HEK293 (cell line): ENCODE measurements at regions not wholly inside any gene's neighbourhood (a gene's known extent, or its start where the extent isn't known, plus 50 kb on each side); places are given as distances from the start of the nearest gene placed in this dataset.

Source experiments
- CTCF ChIA-PET: fragments of 350-600 bp; formaldehyde crosslinking; extraction: SDS; loops from one replicate; lab custom pipeline; 2021; ENCODE audit warnings: antibody characterized with exemption; lab: Yijun Ruan, JAX
- POLR2A ChIA-PET: fragments of 300-600 bp; formaldehyde crosslinking; extraction: SDS; loops from one replicate; lab custom pipeline; 2020; ENCODE audit warnings: antibody characterized with exemption, inconsistent platforms; lab: Yijun Ruan, JAX
- H3K27ac ChIP-seq: fragments of 200-500 bp; sonication (Bioruptor generic); 2 replicates; pipeline ENCODE4 v1.5.1; 2014; ENCODE audit warnings: low read depth, low read length, control low read depth, inconsistent platforms; ENCODE audit errors: extremely low read depth
- H3K36me3 ChIP-seq, 2 experiments: fragments of 200-500 bp in 1 of 2; sonication (Bioruptor generic) in 1 of 2; 1 replicate in 1 of 2; 2 replicates in 1 of 2; pipeline ENCODE4 v1.5.1; 2014 to 2017; ENCODE audit warnings: inconsistent platforms in 2 of 2, low read length in 2 of 2; ENCODE audit not compliant: control insufficient read depth in 2 of 2, insufficient read depth in 1 of 2
- H3K4me1 ChIP-seq: fragments of 200-500 bp; sonication (Bioruptor generic); 2 replicates; pipeline ENCODE4 v1.5.1; 2014; ENCODE audit warnings: mild to moderate bottlenecking, low read length, inconsistent platforms; ENCODE audit not compliant: control insufficient read depth, insufficient read depth
- H3K4me3 ChIP-seq: 2 replicates; pipeline ENCODE4 v1.5.1; 2011; ENCODE audit warnings: low read depth, mild to moderate bottlenecking, control low read depth, low read length, moderate library complexity
- H3K9me3 ChIP-seq: fragments of 200-500 bp; sonication (Bioruptor generic); 2 replicates; pipeline ENCODE4 v1.5.1; 2014; ENCODE audit warnings: low read depth, low read length, inconsistent platforms; ENCODE audit not compliant: control insufficient read depth, insufficient read depth
- GLI4 ChIP-seq: fragments of 450-650 bp; formaldehyde crosslinking; IDR thresholded peaks from 2 replicates; pipeline ENCODE4 v1.5.1; 2016; ENCODE audit warnings: missing biosample characterization, missing genetic modification characterization
- GLIS2 ChIP-seq: fragments of 450-650 bp; formaldehyde crosslinking; IDR thresholded peaks from 2 replicates; pipeline ENCODE4 v1.5.1; 2016; ENCODE audit warnings: missing biosample characterization, missing genetic modification characterization
- IKZF3 ChIP-seq: fragments of 450-650 bp; IDR thresholded peaks from 2 replicates; pipeline ENCODE4 v1.5.0; 2018; ENCODE audit warnings: missing biosample characterization, mild to moderate bottlenecking, missing genetic modification characterization, moderate library complexity
- MYNN ChIP-seq: fragments of 450-650 bp; formaldehyde crosslinking; IDR thresholded peaks from 2 replicates; pipeline ENCODE4 v1.5.1; 2016; ENCODE audit warnings: missing biosample characterization, missing genetic modification characterization, borderline replicate concordance
- OVOL3 ChIP-seq: fragments of 450-650 bp; formaldehyde crosslinking; IDR thresholded peaks from 2 replicates; pipeline ENCODE4 v1.5.1; 2016; ENCODE audit warnings: missing biosample characterization, missing genetic modification characterization
- SP7 ChIP-seq: fragments of 450-650 bp; formaldehyde crosslinking; IDR thresholded peaks from 2 replicates; pipeline ENCODE4 v1.5.1; 2016; ENCODE audit warnings: missing biosample characterization, missing genetic modification characterization
- YY1 ChIP-seq: fragments of 450-650 bp; formaldehyde crosslinking; IDR thresholded peaks from 2 replicates; pipeline ENCODE4 v1.5.1; 2018; ENCODE audit warnings: missing biosample characterization, missing genetic modification characterization
- ZFP69B ChIP-seq: fragments of 450-650 bp; formaldehyde crosslinking; IDR thresholded peaks from 2 replicates; pipeline ENCODE4 v1.5.1; 2016; ENCODE audit warnings: missing biosample characterization, missing genetic modification characterization
- ZNF214 ChIP-seq: fragments of 450-650 bp; formaldehyde crosslinking; IDR thresholded peaks from 2 replicates; pipeline ENCODE4 v1.5.1; 2017; ENCODE audit warnings: missing biosample characterization, mild to moderate bottlenecking, missing genetic modification characterization, borderline replicate concordance
- ZNF23 ChIP-seq: fragments of 450-650 bp; formaldehyde crosslinking; IDR thresholded peaks from 2 replicates; pipeline ENCODE4 v1.5.1; 2016; ENCODE audit warnings: missing biosample characterization, missing genetic modification characterization, borderline replicate concordance
- ZNF423 ChIP-seq: fragments of 450-650 bp; formaldehyde crosslinking; IDR thresholded peaks from 2 replicates; pipeline ENCODE4 v1.5.1; 2016; ENCODE audit warnings: missing biosample characterization, missing genetic modification characterization
- ZNF433 ChIP-seq: fragments of 450-650 bp; formaldehyde crosslinking; IDR thresholded peaks from 2 replicates; pipeline ENCODE4 v1.5.1; 2016; ENCODE audit warnings: missing biosample characterization, missing genetic modification characterization, low read depth
- ZNF521 ChIP-seq: fragments of 450-650 bp; formaldehyde crosslinking; IDR thresholded peaks from 2 replicates; pipeline ENCODE4 v1.5.1; 2017; ENCODE audit warnings: missing biosample characterization, mild to moderate bottlenecking, missing genetic modification characterization
- ZNF585B ChIP-seq: fragments of 450-650 bp; formaldehyde crosslinking; IDR thresholded peaks from 2 replicates; pipeline ENCODE4 v1.5.1; 2016; ENCODE audit warnings: missing biosample characterization, missing genetic modification characterization
- ZNF623 ChIP-seq: fragments of 450-650 bp; formaldehyde crosslinking; IDR thresholded peaks from 2 replicates; pipeline ENCODE4 v1.5.1; 2016; ENCODE audit warnings: missing biosample characterization, missing genetic modification characterization
- ZNF654 ChIP-seq: fragments of 450-650 bp; formaldehyde crosslinking; IDR thresholded peaks from 2 replicates; pipeline ENCODE4 v1.5.1; 2016; ENCODE audit warnings: low read depth, missing biosample characterization, missing genetic modification characterization
- ZNF664 ChIP-seq: fragments of 450-650 bp; formaldehyde crosslinking; IDR thresholded peaks from 2 replicates; pipeline ENCODE4 v1.5.1; 2016; ENCODE audit warnings: missing biosample characterization, missing genetic modification characterization
- ZNF791 ChIP-seq: fragments of 450-650 bp; formaldehyde crosslinking; IDR thresholded peaks from 2 replicates; pipeline ENCODE4 v1.5.1; 2016; ENCODE audit warnings: missing biosample characterization, missing genetic modification characterization
- ZSCAN23 ChIP-seq: fragments of 450-650 bp; formaldehyde crosslinking; IDR thresholded peaks from 2 replicates; pipeline ENCODE4 v1.5.1; 2016; ENCODE audit warnings: missing biosample characterization, missing genetic modification characterization
- TF ChIP-seq, protein P1 (sequence below): fragments of 450-650 bp; formaldehyde crosslinking; IDR thresholded peaks from 2 replicates; pipeline ENCODE4 v1.5.1; 2016; ENCODE audit warnings: missing biosample characterization, missing genetic modification characterization
- TF ChIP-seq, protein P2 (sequence below): IDR thresholded peaks from 2 replicates; pipeline ENCODE4 v1.6.1; 2011; ENCODE audit warnings: mild to moderate bottlenecking, low read depth, low read length, borderline replicate concordance
- TF ChIP-seq, protein P3 (sequence below): fragments of 450-650 bp; formaldehyde crosslinking; IDR thresholded peaks from 2 replicates; pipeline ENCODE4 v1.5.1; 2017; ENCODE audit warnings: missing biosample characterization, missing genetic modification characterization
- TF ChIP-seq, protein P4 (sequence below): fragments of 450-650 bp; formaldehyde crosslinking; IDR thresholded peaks from 2 replicates; pipeline ENCODE4 v1.5.1; 2016; ENCODE audit warnings: missing biosample characterization, missing genetic modification characterization
- TF ChIP-seq, protein P5 (sequence below): fragments of 450-650 bp; formaldehyde crosslinking; IDR thresholded peaks from 2 replicates; pipeline ENCODE4 v1.5.1; 2016; ENCODE audit warnings: missing biosample characterization, missing genetic modification characterization, low read depth

DNA sequence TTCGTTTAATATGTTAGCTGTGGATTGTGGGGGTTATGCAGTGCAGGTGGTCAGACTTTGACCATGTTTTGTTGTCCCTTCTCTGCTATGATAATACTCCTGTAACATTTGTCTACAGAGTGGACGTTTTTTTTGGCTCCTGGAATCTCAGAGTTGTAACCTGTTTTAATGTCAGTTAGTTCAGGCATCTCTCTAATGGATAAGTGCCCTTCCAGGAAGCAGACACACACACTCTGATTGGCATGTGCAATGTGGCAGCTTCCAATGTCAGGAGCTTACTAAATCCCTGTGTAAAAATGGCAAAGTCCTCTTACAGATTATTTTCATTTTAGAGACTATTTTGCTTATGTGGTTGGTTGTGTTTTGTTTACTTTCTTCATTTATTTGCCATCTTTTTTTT is 222.2 kb upstream of the ARPP21 start:
- H3K36me3 ChIP-seq: no peaks in the 10 kb centered on the region
- ChIA-PET POLR2A (no interaction called here), CTCF (no interaction called here)
- no peaks in the 10 kb centered on the region for H3K4me1 ChIP-seq
- H3K4me3 ChIP-seq: no peak overlapping the region
- H3K9me3 ChIP-seq: no peaks in the 10 kb centered on the region
- H3K27ac ChIP-seq: no peak overlapping the region
- TF ChIP-seq ZNF23 (no peak), ZNF664 (tag by site-specific recombination) (no peak), YY1 (tag by site-specific recombination) (no peak), GLIS2 (tag by site-specific recombination) (no peak), OVOL3 (tag by site-specific recombination) (no peak), GLI4 (tag by site-specific recombination) (no peak), MYNN (tag by site-specific recombination) (no peak), SP7 (no peak)

DNA sequence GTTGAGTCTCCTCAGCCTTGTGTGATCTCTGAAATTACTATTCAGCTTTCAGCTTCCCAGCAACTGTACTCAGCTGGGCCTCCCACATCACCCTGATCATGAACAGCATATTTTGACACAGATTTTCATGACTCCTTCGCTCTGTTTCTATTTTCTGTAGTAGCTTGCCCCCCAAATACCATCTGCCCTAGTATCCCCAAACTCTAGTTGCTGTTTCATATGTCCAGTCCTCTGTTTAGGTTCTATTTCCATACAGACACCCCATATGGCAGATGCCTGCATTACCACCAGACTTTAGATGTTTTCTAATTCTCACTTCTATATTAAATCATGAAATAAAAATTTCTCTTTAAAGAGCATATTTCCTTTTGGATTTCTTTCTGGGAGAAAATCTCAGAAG is 217.2 kb upstream of the ARPP21 start:
- Histone ChIP-seq H3K27ac (no peak overlapping the region), H3K4me3 (no peak overlapping the region), H3K36me3 (no peaks in the 10 kb centered on the region), H3K4me1 (no peaks in the 10 kb centered on the region), H3K9me3 (no peaks in the 10 kb centered on the region)
- POLR2A ChIA-PET: no interaction called here
- TF ChIP-seq ZNF623 (no peak), ZNF654 (tag by site-specific recombination) (no peak), ZNF23 (no peak), IKZF3 (tag by site-specific recombination) (no peak), ZNF585B (tag by site-specific recombination) (no peak), ZNF433 (tag by site-specific recombination) (no peak), ZNF521 (no peak), ZFP69B (tag by site-specific recombination) (no peak), ZSCAN23 (tag by site-specific recombination) (no peak), ZNF214 (tag by site-specific recombination) (no peak), ZNF791 (tag by site-specific recombination) (no peak), ZNF423 (tag by site-specific recombination) (no peak)
- TF ChIP-seq, protein P1, sequence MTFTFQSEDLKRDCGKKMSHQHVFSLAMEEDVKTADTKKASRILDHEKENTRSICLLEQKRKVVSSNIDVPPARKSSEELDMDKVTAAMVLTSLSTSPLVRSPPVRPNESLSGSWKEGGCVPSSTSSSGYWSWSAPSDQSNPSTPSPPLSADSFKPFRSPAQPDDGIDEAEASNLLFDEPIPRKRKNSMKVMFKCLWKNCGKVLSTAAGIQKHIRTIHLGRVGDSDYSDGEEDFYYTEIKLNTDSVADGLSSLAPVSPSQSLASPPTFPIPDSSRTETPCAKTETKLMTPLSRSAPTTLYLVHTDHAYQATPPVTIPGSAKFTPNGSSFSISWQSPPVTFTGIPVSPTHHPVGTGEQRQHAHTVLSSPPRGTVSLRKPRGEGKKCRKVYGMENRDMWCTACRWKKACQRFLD (tag by site-specific recombination): no peak
- TF ChIP-seq, protein P2, sequence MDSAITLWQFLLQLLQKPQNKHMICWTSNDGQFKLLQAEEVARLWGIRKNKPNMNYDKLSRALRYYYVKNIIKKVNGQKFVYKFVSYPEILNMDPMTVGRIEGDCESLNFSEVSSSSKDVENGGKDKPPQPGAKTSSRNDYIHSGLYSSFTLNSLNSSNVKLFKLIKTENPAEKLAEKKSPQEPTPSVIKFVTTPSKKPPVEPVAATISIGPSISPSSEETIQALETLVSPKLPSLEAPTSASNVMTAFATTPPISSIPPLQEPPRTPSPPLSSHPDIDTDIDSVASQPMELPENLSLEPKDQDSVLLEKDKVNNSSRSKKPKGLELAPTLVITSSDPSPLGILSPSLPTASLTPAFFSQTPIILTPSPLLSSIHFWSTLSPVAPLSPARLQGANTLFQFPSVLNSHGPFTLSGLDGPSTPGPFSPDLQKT: no peak
- TF ChIP-seq, protein P3, sequence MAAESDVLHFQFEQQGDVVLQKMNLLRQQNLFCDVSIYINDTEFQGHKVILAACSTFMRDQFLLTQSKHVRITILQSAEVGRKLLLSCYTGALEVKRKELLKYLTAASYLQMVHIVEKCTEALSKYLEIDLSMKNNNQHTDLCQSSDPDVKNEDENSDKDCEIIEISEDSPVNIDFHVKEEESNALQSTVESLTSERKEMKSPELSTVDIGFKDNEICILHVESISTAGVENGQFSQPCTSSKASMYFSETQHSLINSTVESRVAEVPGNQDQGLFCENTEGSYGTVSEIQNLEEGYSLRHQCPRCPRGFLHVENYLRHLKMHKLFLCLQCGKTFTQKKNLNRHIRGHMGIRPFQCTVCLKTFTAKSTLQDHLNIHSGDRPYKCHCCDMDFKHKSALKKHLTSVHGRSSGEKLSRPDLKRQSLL: no peak
- TF ChIP-seq, protein P4, sequence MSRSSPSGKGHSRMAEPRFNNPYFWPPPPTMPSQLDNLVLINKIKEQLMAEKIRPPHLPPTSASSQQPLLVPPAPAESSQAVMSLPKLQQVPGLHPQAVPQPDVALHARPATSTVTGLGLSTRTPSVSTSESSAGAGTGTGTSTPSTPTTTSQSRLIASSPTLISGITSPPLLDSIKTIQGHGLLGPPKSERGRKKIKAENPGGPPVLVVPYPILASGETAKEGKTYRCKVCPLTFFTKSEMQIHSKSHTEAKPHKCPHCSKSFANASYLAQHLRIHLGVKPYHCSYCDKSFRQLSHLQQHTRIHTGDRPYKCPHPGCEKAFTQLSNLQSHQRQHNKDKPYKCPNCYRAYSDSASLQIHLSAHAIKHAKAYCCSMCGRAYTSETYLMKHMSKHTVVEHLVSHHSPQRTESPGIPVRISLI (tag by site-specific recombination): no peak
- TF ChIP-seq, protein P5, sequence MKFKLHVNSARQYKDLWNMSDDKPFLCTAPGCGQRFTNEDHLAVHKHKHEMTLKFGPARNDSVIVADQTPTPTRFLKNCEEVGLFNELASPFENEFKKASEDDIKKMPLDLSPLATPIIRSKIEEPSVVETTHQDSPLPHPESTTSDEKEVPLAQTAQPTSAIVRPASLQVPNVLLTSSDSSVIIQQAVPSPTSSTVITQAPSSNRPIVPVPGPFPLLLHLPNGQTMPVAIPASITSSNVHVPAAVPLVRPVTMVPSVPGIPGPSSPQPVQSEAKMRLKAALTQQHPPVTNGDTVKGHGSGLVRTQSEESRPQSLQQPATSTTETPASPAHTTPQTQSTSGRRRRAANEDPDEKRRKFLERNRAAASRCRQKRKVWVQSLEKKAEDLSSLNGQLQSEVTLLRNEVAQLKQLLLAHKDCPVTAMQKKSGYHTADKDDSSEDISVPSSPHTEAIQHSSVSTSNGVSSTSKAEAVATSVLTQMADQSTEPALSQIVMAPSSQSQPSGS: no peak
- CTCF ChIA-PET: no interaction called here
